ENCODE measurements at regions not wholly inside any gene's neighbourhood (a gene's known extent, or its start where the extent isn't known, plus 50 kb on each side); places are given as distances from the start of the nearest gene placed in this dataset.

DNA sequence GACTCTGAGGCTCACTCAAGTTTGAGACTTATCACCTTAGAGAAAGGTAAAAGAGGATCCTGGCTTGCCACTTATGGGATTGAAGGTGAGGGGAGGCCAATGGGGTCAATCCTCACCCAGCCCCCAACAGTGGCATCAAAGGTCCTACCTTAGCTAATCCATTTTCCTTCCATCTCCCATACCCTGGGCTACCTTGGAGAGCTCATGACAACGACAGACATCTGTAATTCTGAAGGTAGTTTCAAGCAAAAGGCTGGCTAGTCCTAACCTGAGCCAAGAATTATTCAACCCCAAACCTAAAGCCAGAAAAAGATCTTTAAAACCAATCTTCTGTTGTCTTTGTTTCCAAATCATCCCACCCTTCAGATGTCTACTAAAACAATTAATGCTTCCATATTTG, 179.2 kb upstream of the GHITM start:
- TF ChIP-seq, protein P1, sequence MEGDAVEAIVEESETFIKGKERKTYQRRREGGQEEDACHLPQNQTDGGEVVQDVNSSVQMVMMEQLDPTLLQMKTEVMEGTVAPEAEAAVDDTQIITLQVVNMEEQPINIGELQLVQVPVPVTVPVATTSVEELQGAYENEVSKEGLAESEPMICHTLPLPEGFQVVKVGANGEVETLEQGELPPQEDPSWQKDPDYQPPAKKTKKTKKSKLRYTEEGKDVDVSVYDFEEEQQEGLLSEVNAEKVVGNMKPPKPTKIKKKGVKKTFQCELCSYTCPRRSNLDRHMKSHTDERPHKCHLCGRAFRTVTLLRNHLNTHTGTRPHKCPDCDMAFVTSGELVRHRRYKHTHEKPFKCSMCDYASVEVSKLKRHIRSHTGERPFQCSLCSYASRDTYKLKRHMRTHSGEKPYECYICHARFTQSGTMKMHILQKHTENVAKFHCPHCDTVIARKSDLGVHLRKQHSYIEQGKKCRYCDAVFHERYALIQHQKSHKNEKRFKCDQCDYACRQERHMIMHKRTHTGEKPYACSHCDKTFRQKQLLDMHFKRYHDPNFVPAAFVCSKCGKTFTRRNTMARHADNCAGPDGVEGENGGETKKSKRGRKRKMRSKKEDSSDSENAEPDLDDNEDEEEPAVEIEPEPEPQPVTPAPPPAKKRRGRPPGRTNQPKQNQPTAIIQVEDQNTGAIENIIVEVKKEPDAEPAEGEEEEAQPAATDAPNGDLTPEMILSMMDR (optimal IDR thresholded peaks at IDR 0.05 in 1 of 3, IDR thresholded peaks at IDR 0.05 in 1 of 3, conservative IDR thresholded peaks at IDR 0.05 in 1 of 3; ENCODE audit: extremely low read depth in 1 of 3, insufficient read depth in 2 of 3, low read length in 3 of 3) = no peak
- no peak for TF ChIP-seq EZH2 (IDR thresholded peaks at IDR 0.05; ENCODE audit: low read length)
- Histone ChIP-seq H3K9ac (ENCODE audit: control insufficient read depth, extremely low read depth, insufficient read depth, low read length) (no peak overlapping the region), H4K20me1 (ENCODE audit: control insufficient read depth, extremely low read depth, insufficient read depth, low read length) (no peaks in the 10 kb centered on the region), H3K27ac (ENCODE audit: control insufficient read depth, insufficient read depth, low read length) (no peak overlapping the region), H3K36me3 (ENCODE audit: control insufficient read depth in 2 of 2, extremely low read depth in 1 of 2, insufficient read depth in 2 of 2, low read length in 2 of 2) (no peaks in the 10 kb centered on the region), H3K79me2 (ENCODE audit: control insufficient read depth, insufficient read depth, low read length) (no peaks in the 10 kb centered on the region), H3K4me3 (ENCODE audit: control insufficient read depth in 2 of 3, extremely low read depth in 1 of 3, insufficient read depth in 2 of 3, low read depth in 1 of 3, low read length in 3 of 3) (no peak overlapping the region), H3K4me2 (ENCODE audit: control insufficient read depth, extremely low read depth, insufficient read depth, low read depth, low read length) (no peak overlapping the region), H3K27me3 (ENCODE audit: control insufficient read depth, extremely low read depth, insufficient read depth, low read length) (no peaks in the 10 kb centered on the region), H3K4me1 (ENCODE audit: control insufficient read depth, extremely low read depth, insufficient read depth, low read length) (no peaks in the 10 kb centered on the region), H2AFZ (ENCODE audit: control insufficient read depth, low read length) (no peak overlapping the region), H3K9me3 (ENCODE audit: control insufficient read depth, low read depth, low read length) (no peaks in the 10 kb centered on the region), H3K9me1 (ENCODE audit: control insufficient read depth, extremely low read depth, insufficient read depth, low read length) (no peaks in the 10 kb centered on the region)
- FAIRE-seq (no peak), DNase-seq (ENCODE audit: low read depth, low spot score) (no peak)
- dilution Hi-C loops (cut with MboI; ENCODE audit: extremely low pct_ligation_motif_present, low sequenced_read_pairs) = no loop called here

DNA sequence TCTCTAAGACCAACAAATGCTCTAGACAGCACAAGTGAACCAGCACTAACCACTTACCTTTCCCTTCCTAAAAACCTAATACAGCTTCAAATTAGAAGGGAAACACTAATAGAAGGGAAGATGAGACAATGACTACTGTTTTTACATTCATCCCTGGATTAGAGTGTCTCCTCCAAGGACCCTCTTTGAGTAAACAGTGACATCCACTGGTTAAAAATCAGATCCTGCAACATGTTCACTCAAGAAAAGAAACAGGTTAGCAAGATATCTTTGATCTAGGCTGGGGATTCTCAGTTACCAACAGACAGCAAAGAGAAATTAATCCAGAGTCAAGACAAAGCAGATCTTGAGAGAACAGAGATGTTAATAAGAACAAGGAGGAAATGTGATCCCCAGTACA, 177.7 kb upstream of the GHITM start:
- no peak overlapping the region for H2AFZ ChIP-seq (ENCODE audit: control insufficient read depth, low read length)
- H3K9me3 ChIP-seq (ENCODE audit: control insufficient read depth, low read depth, low read length) = no peaks in the 10 kb centered on the region
- no peaks in the 10 kb centered on the region for H4K20me1 ChIP-seq (ENCODE audit: control insufficient read depth, extremely low read depth, insufficient read depth, low read length)
- no peaks in the 10 kb centered on the region for H3K9me1 ChIP-seq (ENCODE audit: control insufficient read depth, extremely low read depth, insufficient read depth, low read length)
- no peaks in the 10 kb centered on the region for H3K79me2 ChIP-seq (ENCODE audit: control insufficient read depth, insufficient read depth, low read length)
- H3K27ac ChIP-seq (ENCODE audit: control insufficient read depth, insufficient read depth, low read length) = no peak overlapping the region
- FAIRE-seq (no peak), DNase-seq (ENCODE audit: low read depth, low spot score) (no peak)
- H3K4me1 ChIP-seq (ENCODE audit: control insufficient read depth, extremely low read depth, insufficient read depth, low read length) = no peaks in the 10 kb centered on the region
- H3K4me2 ChIP-seq (ENCODE audit: control insufficient read depth, extremely low read depth, insufficient read depth, low read depth, low read length) = no peak overlapping the region
- H3K36me3 ChIP-seq (ENCODE audit: control insufficient read depth in 2 of 2, extremely low read depth in 1 of 2, insufficient read depth in 2 of 2, low read length in 2 of 2) = no peaks in the 10 kb centered on the region
- H3K4me3 ChIP-seq (ENCODE audit: control insufficient read depth in 2 of 3, extremely low read depth in 1 of 3, insufficient read depth in 2 of 3, low read depth in 1 of 3, low read length in 3 of 3) = no peak overlapping the region
- TF ChIP-seq, protein P1 (optimal IDR thresholded peaks at IDR 0.05 in 1 of 3, IDR thresholded peaks at IDR 0.05 in 1 of 3, conservative IDR thresholded peaks at IDR 0.05 in 1 of 3; ENCODE audit: extremely low read depth in 1 of 3, insufficient read depth in 2 of 3, low read length in 3 of 3) = no peak
- no peak for TF ChIP-seq EZH2 (IDR thresholded peaks at IDR 0.05; ENCODE audit: low read length)
- H3K27me3 ChIP-seq (ENCODE audit: control insufficient read depth, extremely low read depth, insufficient read depth, low read length) = no peaks in the 10 kb centered on the region
- no peak overlapping the region for H3K9ac ChIP-seq (ENCODE audit: control insufficient read depth, extremely low read depth, insufficient read depth, low read length)
- dilution Hi-C loops (cut with MboI; ENCODE audit: extremely low pct_ligation_motif_present, low sequenced_read_pairs) = no loop called here

All from keratinocyte (primary cell).